Liver (tissue), 3 donors: ENCODE measurements at regions not wholly inside any gene's neighbourhood (a gene's known extent, or its start where the extent isn't known, plus 50 kb on each side); places are given as distances from the start of the nearest gene placed in this dataset.

Experiments used
- CTCF ChIP-seq: fragments of 150-350 bp; IDR thresholded peaks from 2 replicates; pipeline ENCODE4 v1.5.1; 2017; ENCODE audit warnings: improper control_type of control experiment, low read depth, low read length; ENCODE audit not compliant: missing input control
- EGR1 ChIP-seq, 2 donors: IDR thresholded peaks; 2 replicates each; pipeline ENCODE4 v1.6.1; 2016 to 2018; ENCODE audit warnings: antibody characterized with exemption in 2 of 2, low read depth in 2 of 2
- FOXA1 ChIP-seq: IDR thresholded peaks from 2 replicates; pipeline ENCODE4 v1.6.1; 2016; ENCODE audit warnings: antibody characterized with exemption
- YY1 ChIP-seq: IDR thresholded peaks from 2 replicates; pipeline ENCODE4 v1.6.1; 2016; ENCODE audit warnings: antibody characterized with exemption, mild to moderate bottlenecking
- TF ChIP-seq, protein P1 (sequence below): IDR thresholded peaks from 2 replicates; pipeline ENCODE4 v1.6.1; 2016; ENCODE audit warnings: antibody characterized with exemption
- TF ChIP-seq, protein P2 (sequence below): IDR thresholded peaks from 2 replicates; pipeline ENCODE4 v1.6.1; 2016; ENCODE audit warnings: antibody characterized with exemption, mild to moderate bottlenecking
- donor health status: healthy.
- donor health status: healthy.

DNA sequence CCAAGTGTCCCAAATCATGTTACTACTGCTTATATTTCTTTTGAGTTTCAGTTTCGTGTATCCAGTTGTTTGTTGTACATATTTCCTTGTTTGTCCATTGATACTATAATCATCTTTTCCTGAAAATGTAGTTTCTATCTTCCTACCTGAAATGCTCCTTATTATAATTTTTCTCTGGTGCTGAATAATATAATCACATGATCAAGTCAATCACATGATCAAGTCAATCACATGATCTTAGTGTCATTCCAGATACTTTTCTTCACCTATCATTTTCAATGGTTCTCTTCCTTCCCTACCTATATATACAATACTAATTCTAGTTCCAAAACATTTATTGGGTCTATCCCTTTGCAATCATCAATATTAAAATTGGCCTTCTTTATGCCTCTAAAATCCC lies 2058.8 kb downstream of the PCDH7 start:
- TF ChIP-seq FOXA1, result no peak
- no peak for TF ChIP-seq CTCF
- TF ChIP-seq, protein P1, sequence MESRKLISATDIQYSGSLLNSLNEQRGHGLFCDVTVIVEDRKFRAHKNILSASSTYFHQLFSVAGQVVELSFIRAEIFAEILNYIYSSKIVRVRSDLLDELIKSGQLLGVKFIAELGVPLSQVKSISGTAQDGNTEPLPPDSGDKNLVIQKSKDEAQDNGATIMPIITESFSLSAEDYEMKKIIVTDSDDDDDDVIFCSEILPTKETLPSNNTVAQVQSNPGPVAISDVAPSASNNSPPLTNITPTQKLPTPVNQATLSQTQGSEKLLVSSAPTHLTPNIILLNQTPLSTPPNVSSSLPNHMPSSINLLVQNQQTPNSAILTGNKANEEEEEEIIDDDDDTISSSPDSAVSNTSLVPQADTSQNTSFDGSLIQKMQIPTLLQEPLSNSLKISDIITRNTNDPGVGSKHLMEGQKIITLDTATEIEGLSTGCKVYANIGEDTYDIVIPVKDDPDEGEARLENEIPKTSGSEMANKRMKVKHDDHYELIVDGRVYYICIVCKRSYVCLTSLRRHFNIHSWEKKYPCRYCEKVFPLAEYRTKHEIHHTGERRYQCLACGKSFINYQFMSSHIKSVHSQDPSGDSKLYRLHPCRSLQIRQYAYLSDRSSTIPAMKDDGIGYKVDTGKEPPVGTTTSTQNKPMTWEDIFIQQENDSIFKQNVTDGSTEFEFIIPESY, result no peak
- TF ChIP-seq, protein P2, sequence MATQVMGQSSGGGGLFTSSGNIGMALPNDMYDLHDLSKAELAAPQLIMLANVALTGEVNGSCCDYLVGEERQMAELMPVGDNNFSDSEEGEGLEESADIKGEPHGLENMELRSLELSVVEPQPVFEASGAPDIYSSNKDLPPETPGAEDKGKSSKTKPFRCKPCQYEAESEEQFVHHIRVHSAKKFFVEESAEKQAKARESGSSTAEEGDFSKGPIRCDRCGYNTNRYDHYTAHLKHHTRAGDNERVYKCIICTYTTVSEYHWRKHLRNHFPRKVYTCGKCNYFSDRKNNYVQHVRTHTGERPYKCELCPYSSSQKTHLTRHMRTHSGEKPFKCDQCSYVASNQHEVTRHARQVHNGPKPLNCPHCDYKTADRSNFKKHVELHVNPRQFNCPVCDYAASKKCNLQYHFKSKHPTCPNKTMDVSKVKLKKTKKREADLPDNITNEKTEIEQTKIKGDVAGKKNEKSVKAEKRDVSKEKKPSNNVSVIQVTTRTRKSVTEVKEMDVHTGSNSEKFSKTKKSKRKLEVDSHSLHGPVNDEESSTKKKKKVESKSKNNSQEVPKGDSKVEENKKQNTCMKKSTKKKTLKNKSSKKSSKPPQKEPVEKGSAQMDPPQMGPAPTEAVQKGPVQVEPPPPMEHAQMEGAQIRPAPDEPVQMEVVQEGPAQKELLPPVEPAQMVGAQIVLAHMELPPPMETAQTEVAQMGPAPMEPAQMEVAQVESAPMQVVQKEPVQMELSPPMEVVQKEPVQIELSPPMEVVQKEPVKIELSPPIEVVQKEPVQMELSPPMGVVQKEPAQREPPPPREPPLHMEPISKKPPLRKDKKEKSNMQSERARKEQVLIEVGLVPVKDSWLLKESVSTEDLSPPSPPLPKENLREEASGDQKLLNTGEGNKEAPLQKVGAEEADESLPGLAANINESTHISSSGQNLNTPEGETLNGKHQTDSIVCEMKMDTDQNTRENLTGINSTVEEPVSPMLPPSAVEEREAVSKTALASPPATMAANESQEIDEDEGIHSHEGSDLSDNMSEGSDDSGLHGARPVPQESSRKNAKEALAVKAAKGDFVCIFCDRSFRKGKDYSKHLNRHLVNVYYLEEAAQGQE, result no peak
- no peak for TF ChIP-seq YY1
- TF ChIP-seq EGR1 (IDR thresholded peaks at IDR 0.05; ENCODE audit: low read depth in 2 of 2), result no peak
